ENCODE measurements at regions not wholly inside any gene's neighbourhood (a gene's known extent, or its start where the extent isn't known, plus 50 kb on each side); places are given as distances from the start of the nearest gene placed in this dataset.

DNA sequence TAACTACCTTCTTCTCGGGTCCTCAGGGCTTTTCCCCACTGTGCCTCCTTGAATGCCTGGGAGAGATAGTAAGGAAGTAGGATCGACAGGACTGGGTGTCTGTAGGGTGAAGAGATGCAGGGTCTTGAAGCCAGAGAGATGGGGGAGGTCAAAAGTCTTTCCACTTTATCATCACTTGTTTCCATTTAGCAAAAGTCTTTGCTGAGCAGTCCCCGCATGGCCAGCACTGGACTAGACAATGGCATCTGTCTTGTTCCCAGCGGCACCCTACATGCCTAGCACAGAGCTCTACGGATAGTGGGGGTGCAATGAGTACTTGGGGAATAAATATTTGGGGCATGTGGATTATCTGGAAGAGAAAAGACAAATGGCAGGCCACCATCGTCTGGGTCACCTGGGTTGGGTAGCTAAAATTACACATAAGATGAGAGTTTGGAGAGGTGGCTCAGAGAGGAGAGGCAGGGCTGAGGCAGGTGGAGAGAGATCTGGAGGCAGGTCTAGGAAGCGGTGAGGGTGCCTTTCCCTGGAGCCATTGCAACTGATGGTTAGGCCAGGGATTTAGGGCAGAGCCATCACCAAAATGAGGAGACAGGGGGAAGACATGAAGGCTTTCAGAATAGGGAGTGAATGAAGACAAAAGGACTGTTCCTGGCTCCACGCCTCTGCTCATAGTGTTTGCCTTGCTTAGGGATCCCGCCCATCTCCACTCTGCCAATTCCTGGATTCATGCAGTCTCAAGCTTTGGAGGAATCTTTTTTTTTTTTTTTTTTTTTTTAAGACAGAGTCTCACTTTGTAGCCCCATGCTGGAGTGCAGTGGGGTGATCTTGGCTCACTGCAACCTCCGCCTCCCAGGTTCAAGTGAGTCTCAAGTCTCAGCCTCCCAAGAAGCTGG is 250.8 kb upstream of the KLF4 start:
- H3K4me3 ChIP-seq (ENCODE audit: low read depth, low read length), result no peak overlapping the region
- H3K9ac ChIP-seq (ENCODE audit: low read depth, low read length), result no peak overlapping the region
- no peaks in the 10 kb centered on the region for H3K4me1 ChIP-seq (ENCODE audit: control insufficient read depth, insufficient read depth, low read length)
- H3K9me3 ChIP-seq (ENCODE audit: control insufficient read depth, insufficient read depth, low read length), result no peaks in the 10 kb centered on the region
- no peak overlapping the region for H3K27ac ChIP-seq (ENCODE audit: low read depth, low read length)
- H3K27me3 ChIP-seq (ENCODE audit: control insufficient read depth, insufficient read depth, low read length), result no peaks in the 10 kb centered on the region
- H3K36me3 ChIP-seq (ENCODE audit: control insufficient read depth, insufficient read depth, low read length), result no peaks in the 10 kb centered on the region

DNA sequence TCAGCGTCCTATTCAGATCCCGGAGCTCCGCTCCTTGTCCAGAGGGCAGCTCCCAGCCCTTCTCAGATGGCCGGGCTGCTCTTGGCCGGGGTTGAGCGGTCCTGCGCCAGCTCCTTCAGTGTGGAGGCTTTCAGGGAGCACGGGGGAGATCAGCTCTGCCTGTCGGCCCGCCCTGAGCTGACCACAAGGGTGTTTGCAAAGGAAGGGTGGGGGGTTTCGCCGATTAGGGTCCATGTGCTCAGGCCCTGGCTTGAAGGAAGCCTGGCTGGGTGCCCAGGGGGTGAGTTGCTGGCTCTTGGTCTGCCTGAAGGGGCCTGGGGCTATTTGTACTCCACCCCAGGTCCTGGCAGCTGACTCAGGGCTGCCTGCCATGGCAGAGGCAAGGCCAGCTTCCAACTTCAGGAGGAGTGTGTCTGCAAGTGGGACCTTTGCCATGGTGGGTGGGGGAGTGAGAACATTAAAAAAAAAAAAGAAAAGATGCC is 250.1 kb upstream of the KLF4 start:
- Histone ChIP-seq H3K9ac (ENCODE audit: low read depth, low read length) (no peak overlapping the region), H3K9me3 (ENCODE audit: control insufficient read depth, insufficient read depth, low read length) (no peaks in the 10 kb centered on the region), H3K36me3 (ENCODE audit: control insufficient read depth, insufficient read depth, low read length) (no peaks in the 10 kb centered on the region), H3K27me3 (ENCODE audit: control insufficient read depth, insufficient read depth, low read length) (no peaks in the 10 kb centered on the region), H3K27ac (ENCODE audit: low read depth, low read length) (no peak overlapping the region), H3K4me1 (ENCODE audit: control insufficient read depth, insufficient read depth, low read length) (no peaks in the 10 kb centered on the region), H3K4me3 (ENCODE audit: low read depth, low read length) (no peak overlapping the region)

- no peak overlapping the region for H3K27ac ChIP-seq (ENCODE audit: low read depth, low read length)
- H3K36me3 ChIP-seq (ENCODE audit: control insufficient read depth, insufficient read depth, low read length), result no peaks in the 10 kb centered on the region
- no peak overlapping the region for H3K4me3 ChIP-seq (ENCODE audit: low read depth, low read length)
- H3K9ac ChIP-seq (ENCODE audit: low read depth, low read length), result no peak overlapping the region
- H3K27me3 ChIP-seq (ENCODE audit: control insufficient read depth, insufficient read depth, low read length), result no peaks in the 10 kb centered on the region
- no peaks in the 10 kb centered on the region for H3K9me3 ChIP-seq (ENCODE audit: control insufficient read depth, insufficient read depth, low read length)
- H3K4me1 ChIP-seq (ENCODE audit: control insufficient read depth, insufficient read depth, low read length), result no peaks in the 10 kb centered on the region
Observed at GRCh38 chr9:107738789-107739188, 249.2 kb upstream of the KLF4 start.

- H3K4me3 ChIP-seq (ENCODE audit: low read depth, low read length), result no peak overlapping the region
- no peak overlapping the region for H3K9ac ChIP-seq (ENCODE audit: low read depth, low read length)
- H3K27ac ChIP-seq (ENCODE audit: low read depth, low read length), result no peak overlapping the region
Observed at GRCh38 chr9:107737987-107738743, 248.6 kb upstream of the KLF4 start.

GRCh38 chr9:107737610-107737986 is 248.0 kb upstream of the KLF4 start:
- no peak overlapping the region for H3K4me3 ChIP-seq (ENCODE audit: low read depth, low read length)
- no peaks in the 10 kb centered on the region for H3K9me3 ChIP-seq (ENCODE audit: control insufficient read depth, insufficient read depth, low read length)
- H3K4me1 ChIP-seq (ENCODE audit: control insufficient read depth, insufficient read depth, low read length), result no peaks in the 10 kb centered on the region
- no peaks in the 10 kb centered on the region for H3K36me3 ChIP-seq (ENCODE audit: control insufficient read depth, insufficient read depth, low read length)
- no peak overlapping the region for H3K9ac ChIP-seq (ENCODE audit: low read depth, low read length)
- H3K27ac ChIP-seq (ENCODE audit: low read depth, low read length), result no peak overlapping the region
- no peaks in the 10 kb centered on the region for H3K27me3 ChIP-seq (ENCODE audit: control insufficient read depth, insufficient read depth, low read length)

More at GRCh38 chr9:107737987-107738743, 248.6 kb upstream of the KLF4 start:
- H3K9me3 ChIP-seq (ENCODE audit: control insufficient read depth, insufficient read depth, low read length), result no peaks in the 10 kb centered on the region
- no peaks in the 10 kb centered on the region for H3K4me1 ChIP-seq (ENCODE audit: control insufficient read depth, insufficient read depth, low read length)
- H3K36me3 ChIP-seq (ENCODE audit: control insufficient read depth, insufficient read depth, low read length), result no peaks in the 10 kb centered on the region
- H3K27me3 ChIP-seq (ENCODE audit: control insufficient read depth, insufficient read depth, low read length), result no peaks in the 10 kb centered on the region

GRCh38 chr9:107735821-107736220 is 246.3 kb upstream of the KLF4 start:
- Histone ChIP-seq H3K9ac (ENCODE audit: low read depth, low read length) (no peak overlapping the region), H3K9me3 (ENCODE audit: control insufficient read depth, insufficient read depth, low read length) (no peaks in the 10 kb centered on the region), H3K27ac (ENCODE audit: low read depth, low read length) (no peak overlapping the region), H3K36me3 (ENCODE audit: control insufficient read depth, insufficient read depth, low read length) (no peaks in the 10 kb centered on the region), H3K4me3 (ENCODE audit: low read depth, low read length) (no peak overlapping the region), H3K27me3 (ENCODE audit: control insufficient read depth, insufficient read depth, low read length) (no peaks in the 10 kb centered on the region), H3K4me1 (ENCODE audit: control insufficient read depth, insufficient read depth, low read length) (no peaks in the 10 kb centered on the region)

- Histone ChIP-seq H3K27me3 (ENCODE audit: control insufficient read depth, insufficient read depth, low read length) (no peaks in the 10 kb centered on the region), H3K27ac (ENCODE audit: low read depth, low read length) (no peak overlapping the region), H3K9me3 (ENCODE audit: control insufficient read depth, insufficient read depth, low read length) (no peaks in the 10 kb centered on the region), H3K4me1 (ENCODE audit: control insufficient read depth, insufficient read depth, low read length) (no peaks in the 10 kb centered on the region), H3K9ac (ENCODE audit: low read depth, low read length) (no peak overlapping the region), H3K36me3 (ENCODE audit: control insufficient read depth, insufficient read depth, low read length) (no peaks in the 10 kb centered on the region), H3K4me3 (ENCODE audit: low read depth, low read length) (no peak overlapping the region)
Observed at GRCh38 chr9:107734256-107735013, 244.9 kb upstream of the KLF4 start.

DNA sequence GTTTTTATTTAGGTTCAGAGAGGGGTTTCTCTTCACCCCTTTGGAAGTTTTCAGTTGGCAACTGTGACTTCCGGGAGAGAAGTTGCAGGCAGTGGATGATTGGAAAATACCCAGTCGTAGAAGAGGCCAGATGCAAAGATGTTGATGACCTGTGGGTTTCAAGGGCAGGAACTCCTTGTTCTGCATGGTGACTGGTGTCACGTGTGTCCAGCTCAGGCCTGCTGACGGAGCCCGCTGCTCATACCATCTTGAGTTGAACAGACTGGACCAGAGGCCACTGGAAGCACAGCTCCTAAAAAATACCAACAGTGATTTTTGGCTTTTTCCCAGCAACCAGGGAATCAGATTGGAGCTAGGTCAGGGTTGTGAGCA is 243.9 kb upstream of the KLF4 start:
- H3K9ac ChIP-seq (ENCODE audit: low read depth, low read length), result no peak overlapping the region
- no peaks in the 10 kb centered on the region for H3K36me3 ChIP-seq (ENCODE audit: control insufficient read depth, insufficient read depth, low read length)
- no peaks in the 10 kb centered on the region for H3K27me3 ChIP-seq (ENCODE audit: control insufficient read depth, insufficient read depth, low read length)
- no peaks in the 10 kb centered on the region for H3K4me1 ChIP-seq (ENCODE audit: control insufficient read depth, insufficient read depth, low read length)
- H3K4me3 ChIP-seq (ENCODE audit: low read depth, low read length), result no peak overlapping the region
- H3K27ac ChIP-seq (ENCODE audit: low read depth, low read length), result no peak overlapping the region
- H3K9me3 ChIP-seq (ENCODE audit: control insufficient read depth, insufficient read depth, low read length), result no peaks in the 10 kb centered on the region

DNA sequence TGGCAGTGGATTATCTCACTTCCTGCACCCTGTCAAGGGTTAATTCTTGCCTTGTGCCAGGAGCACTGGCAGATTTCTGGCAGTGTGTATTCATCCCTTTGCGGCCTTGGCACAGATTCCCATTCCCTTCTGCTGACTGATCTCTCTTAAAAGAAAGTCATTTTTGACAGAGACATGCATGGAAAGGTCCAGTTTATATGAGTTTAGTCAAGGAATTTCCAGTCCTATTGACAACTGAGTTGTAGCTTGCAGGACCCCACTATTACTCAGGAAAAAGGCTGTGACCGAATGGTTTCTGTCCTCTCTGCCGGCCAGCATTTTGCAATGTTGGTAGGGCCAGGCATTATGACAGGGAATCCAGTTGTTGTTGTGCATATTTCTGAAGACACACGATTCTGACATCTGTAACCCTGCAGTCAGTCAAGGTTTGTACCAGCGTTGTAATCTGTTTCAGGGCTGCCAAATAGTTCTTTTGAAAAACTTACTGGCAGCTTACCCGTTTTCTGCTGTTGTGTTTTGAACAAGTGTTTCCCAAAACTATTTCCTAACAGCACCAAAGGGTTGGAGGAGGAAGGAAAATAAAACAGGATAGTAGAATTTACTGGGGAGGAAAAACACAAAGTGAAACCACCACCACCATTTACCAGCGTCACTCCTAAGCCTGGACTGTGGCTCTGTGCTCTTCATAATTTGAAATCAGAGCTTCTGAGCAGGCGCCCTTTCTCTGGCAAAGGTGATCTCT is 243.4 kb upstream of the KLF4 start:
- Histone ChIP-seq H3K9me3 (ENCODE audit: control insufficient read depth, insufficient read depth, low read length) (no peaks in the 10 kb centered on the region), H3K4me3 (ENCODE audit: low read depth, low read length) (no peak overlapping the region), H3K4me1 (ENCODE audit: control insufficient read depth, insufficient read depth, low read length) (no peaks in the 10 kb centered on the region), H3K9ac (ENCODE audit: low read depth, low read length) (no peak overlapping the region), H3K36me3 (ENCODE audit: control insufficient read depth, insufficient read depth, low read length) (no peaks in the 10 kb centered on the region), H3K27me3 (ENCODE audit: control insufficient read depth, insufficient read depth, low read length) (no peaks in the 10 kb centered on the region), H3K27ac (ENCODE audit: low read depth, low read length) (no peak overlapping the region)

DNA sequence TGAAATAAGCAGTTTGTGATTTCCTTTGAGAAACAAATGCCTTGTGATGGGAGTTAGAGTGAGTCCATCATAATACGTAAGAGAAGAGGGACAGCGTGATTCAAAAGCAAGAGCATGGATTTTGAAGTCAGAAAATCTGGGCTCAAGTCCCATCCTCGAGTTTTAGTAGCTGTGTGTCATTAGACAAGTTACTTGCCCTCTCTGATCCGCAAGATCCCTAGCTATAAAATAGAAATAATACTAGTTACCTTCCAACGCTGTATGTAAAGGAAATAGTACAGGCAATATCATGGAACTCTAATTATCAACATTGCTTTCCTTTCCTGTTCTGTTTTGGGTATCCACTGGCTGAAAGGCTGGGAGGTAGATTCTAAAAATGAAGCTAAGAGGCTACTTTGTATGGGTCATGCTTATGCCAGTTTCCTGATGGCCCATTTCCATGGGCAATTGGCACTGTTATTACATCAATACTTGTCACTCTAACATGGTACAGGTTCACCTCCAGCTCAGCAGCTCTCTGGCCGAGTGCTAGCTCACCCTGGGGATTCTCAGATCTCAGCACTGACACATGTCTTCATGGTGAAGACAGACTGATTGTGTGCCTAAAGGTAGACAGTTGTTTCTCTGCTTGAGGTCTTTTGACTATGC is 241.7 kb upstream of the KLF4 start:
- Histone ChIP-seq H3K4me1 (ENCODE audit: control insufficient read depth, insufficient read depth, low read length) (no peaks in the 10 kb centered on the region), H3K4me3 (ENCODE audit: low read depth, low read length) (no peak overlapping the region), H3K9ac (ENCODE audit: low read depth, low read length) (no peak overlapping the region), H3K27me3 (ENCODE audit: control insufficient read depth, insufficient read depth, low read length) (no peaks in the 10 kb centered on the region), H3K36me3 (ENCODE audit: control insufficient read depth, insufficient read depth, low read length) (no peaks in the 10 kb centered on the region), H3K27ac (ENCODE audit: low read depth, low read length) (no peak overlapping the region), H3K9me3 (ENCODE audit: control insufficient read depth, insufficient read depth, low read length) (no peaks in the 10 kb centered on the region)

All from HUES48 (cell line).